Activated T-cell treated with anti-CD3 and anti-CD28 coated beads, Interleukin-2, amount 50 U/mL, for 4 hours (primary cell): ENCODE measurements at regions not wholly inside any gene's neighbourhood (a gene's known extent, or its start where the extent isn't known, plus 50 kb on each side); places are given as distances from the start of the nearest gene placed in this dataset.

Experiments
- ATAC-seq, 2 donors: fragments of 200-7000 bp; cut with Tn5 transposase; one replicate each; pipeline ENCODE4 v1.10.0; 2021
- DNase-seq: peaks from one replicate; pipeline ENCODE4 v3.0.0-alpha.2; 2020
- H3K27me3 Mint-ChIP-seq: one replicate; pipeline ENCODE4 v1.8.0; 2021; ENCODE audit warnings: low read depth, mixed read lengths
- H3K36me3 Mint-ChIP-seq: one replicate; pipeline ENCODE4 v1.8.0; 2022; ENCODE audit warnings: mixed read lengths; ENCODE audit not compliant: insufficient read depth
- H3K4me1 Mint-ChIP-seq: one replicate; pipeline ENCODE4 v1.8.0; 2021; ENCODE audit warnings: low read depth, mixed read lengths
- H3K4me3 Mint-ChIP-seq: one replicate; pipeline ENCODE4 v1.8.0; 2021; ENCODE audit warnings: mild to moderate bottlenecking, moderate library complexity, mixed read lengths
- H3K9me3 Mint-ChIP-seq: one replicate; pipeline ENCODE4 v1.8.0; 2021; ENCODE audit warnings: mixed read lengths

DNA sequence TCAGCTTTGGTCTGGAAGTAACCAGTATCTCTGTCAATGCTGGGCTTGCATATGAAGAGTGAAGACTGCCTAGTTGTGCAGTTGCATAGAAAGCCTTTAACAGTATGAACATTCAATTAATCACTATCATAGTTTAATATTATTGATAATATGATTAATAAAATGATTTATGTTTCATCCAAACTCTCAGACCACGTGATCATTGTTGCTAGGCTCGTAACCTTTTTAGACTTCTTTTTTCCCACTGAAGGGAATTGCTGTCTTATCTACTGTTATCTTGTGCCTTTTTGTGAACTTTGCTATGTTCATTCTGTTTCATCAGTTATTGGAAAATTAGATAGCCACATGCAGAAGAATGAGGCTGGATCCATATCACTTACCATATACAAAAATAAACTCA, 536.4 kb upstream of the NOVA1 start:
- no peak overlapping the region for H3K4me3 Mint-ChIP-seq
- ATAC-seq: no peak
- no peak for DNase-seq
- H3K4me1 Mint-ChIP-seq: no peaks in the 10 kb centered on the region
- H3K27me3 Mint-ChIP-seq: no peaks in the 10 kb centered on the region
- H3K9me3 Mint-ChIP-seq: peaks cover 17% of the 10 kb centered on the region
- no peaks in the 10 kb centered on the region for H3K36me3 Mint-ChIP-seq

- Mint-ChIP-seq H3K9me3 (peaks cover 32% of the 10 kb centered on the region), H3K36me3 (no peaks in the 10 kb centered on the region), H3K27me3 (no peaks in the 10 kb centered on the region), H3K4me3 (no peak overlapping the region), H3K4me1 (no peaks in the 10 kb centered on the region)
- ATAC-seq: no peak
- DNase-seq: no peak
Measured at GRCh38 chr14:27145170-27145569, 547.3 kb upstream of the NOVA1 start.

DNA sequence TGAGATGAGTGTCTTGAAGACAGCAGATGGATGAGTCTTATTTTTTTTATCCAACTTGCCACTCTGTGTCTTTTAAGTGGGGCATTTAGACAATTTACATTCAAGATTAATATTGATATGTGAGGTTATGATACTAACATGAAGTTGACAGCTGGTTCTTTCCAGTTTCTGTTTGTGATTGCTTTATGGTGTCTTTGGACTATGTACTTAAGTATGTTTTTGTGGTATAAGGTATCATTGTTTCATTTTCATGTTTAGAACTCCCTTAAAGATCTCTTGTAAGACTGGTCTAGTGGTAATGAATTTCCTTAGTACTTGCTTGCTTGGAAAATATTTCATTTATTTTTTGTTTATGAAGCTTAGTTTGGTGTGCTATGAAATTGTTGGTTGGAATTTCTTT, 550.3 kb upstream of the NOVA1 start:
- no peak for ATAC-seq
- DNase-seq: no peak
- peaks cover 39% of the 10 kb centered on the region for H3K9me3 Mint-ChIP-seq
- H3K4me3 Mint-ChIP-seq: no peak overlapping the region
- H3K27me3 Mint-ChIP-seq: no peaks in the 10 kb centered on the region
- no peaks in the 10 kb centered on the region for H3K36me3 Mint-ChIP-seq
- H3K4me1 Mint-ChIP-seq: no peaks in the 10 kb centered on the region

DNA sequence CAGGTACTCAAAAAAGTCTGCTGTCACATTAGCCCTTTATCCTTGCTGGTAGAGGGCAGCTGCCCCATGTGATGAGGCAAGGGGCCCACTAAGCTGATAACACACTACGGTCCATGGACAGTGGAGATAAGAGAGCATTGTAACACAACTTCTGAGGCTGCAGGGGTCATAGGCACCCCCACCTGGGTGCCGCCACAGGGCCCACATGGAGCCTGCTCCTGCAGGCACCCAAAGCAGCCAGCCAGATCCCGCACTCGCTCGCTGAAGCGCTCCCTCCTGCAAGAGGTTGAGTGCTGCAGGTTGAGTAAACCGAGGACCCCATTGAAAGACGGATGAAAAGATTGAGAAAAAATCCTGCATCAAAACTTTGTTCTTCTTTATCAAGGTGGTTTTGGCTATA, 566.3 kb upstream of the NOVA1 start:
- Mint-ChIP-seq H3K4me1 (no peaks in the 10 kb centered on the region), H3K9me3 (peaks cover 11% of the 10 kb centered on the region), H3K4me3 (no peak overlapping the region), H3K27me3 (no peaks in the 10 kb centered on the region), H3K36me3 (no peaks in the 10 kb centered on the region)
- no peak for ATAC-seq
- no peak for DNase-seq

DNA sequence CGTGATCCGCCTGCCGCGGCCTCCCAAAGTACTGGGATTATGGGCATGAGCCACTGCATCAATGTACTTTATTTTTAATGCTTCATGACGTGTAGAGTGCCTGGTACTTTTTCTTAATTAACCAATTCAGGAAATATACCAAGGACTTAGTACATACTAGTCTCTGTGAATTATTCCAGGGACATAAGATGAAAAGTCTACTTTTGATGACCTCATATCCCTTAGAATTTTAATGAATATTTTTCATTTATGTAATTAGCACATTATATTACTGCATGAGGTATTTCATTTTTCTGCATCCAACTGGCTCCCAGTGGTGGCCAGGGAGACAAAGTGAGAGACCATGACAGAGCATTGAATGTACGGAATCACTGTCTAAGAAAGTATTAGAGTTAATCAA, 577.7 kb upstream of the NOVA1 start:
- Mint-ChIP-seq H3K9me3 (peaks cover 19% of the 10 kb centered on the region), H3K36me3 (no peaks in the 10 kb centered on the region), H3K4me1 (no peaks in the 10 kb centered on the region), H3K4me3 (no peak overlapping the region), H3K27me3 (no peaks in the 10 kb centered on the region)
- no peak for ATAC-seq
- no peak for DNase-seq

- no peaks in the 10 kb centered on the region for H3K4me1 Mint-ChIP-seq
- H3K27me3 Mint-ChIP-seq: no peaks in the 10 kb centered on the region
- ATAC-seq (no peak), DNase-seq (no peak)
- peaks cover 19% of the 10 kb centered on the region for H3K9me3 Mint-ChIP-seq
- no peaks in the 10 kb centered on the region for H3K36me3 Mint-ChIP-seq
- no peak overlapping the region for H3K4me3 Mint-ChIP-seq
Measured at GRCh38 chr14:27181333-27181732, 583.5 kb upstream of the NOVA1 start.

DNA sequence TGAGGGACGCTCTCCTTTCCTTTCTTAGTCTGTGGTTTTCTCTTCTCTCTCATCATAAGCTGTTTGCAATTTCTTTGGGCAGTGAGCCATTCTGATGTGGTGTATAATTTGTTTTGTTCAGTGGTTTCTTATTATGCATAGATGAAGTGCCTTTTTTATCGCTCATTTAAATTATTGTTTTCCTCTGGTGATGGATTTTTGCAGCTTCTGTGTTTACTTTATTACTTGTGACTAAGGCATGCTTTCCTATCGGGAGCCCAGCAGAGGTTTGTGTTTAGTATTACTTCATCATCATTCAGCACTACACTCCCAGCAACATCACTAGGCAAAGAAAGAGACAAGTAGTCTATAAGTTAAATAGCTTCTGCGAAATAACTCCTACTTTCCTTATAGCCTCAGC, 586.6 kb upstream of the NOVA1 start:
- no peaks in the 10 kb centered on the region for H3K36me3 Mint-ChIP-seq
- no peak overlapping the region for H3K4me3 Mint-ChIP-seq
- DNase-seq: no peak
- ATAC-seq: no peak
- H3K4me1 Mint-ChIP-seq: no peaks in the 10 kb centered on the region
- peaks cover 16% of the 10 kb centered on the region for H3K9me3 Mint-ChIP-seq
- H3K27me3 Mint-ChIP-seq: no peaks in the 10 kb centered on the region

- H3K36me3 Mint-ChIP-seq: no peaks in the 10 kb centered on the region
- H3K4me1 Mint-ChIP-seq: no peaks in the 10 kb centered on the region
- DNase-seq (no peak), ATAC-seq (no peak)
- H3K9me3 Mint-ChIP-seq: peaks cover 15% of the 10 kb centered on the region
- H3K4me3 Mint-ChIP-seq: no peak overlapping the region
- H3K27me3 Mint-ChIP-seq: no peaks in the 10 kb centered on the region
Measured at GRCh38 chr14:27186048-27186447, 588.2 kb upstream of the NOVA1 start.

- peaks cover 10% of the 10 kb centered on the region for H3K9me3 Mint-ChIP-seq
- no peak for DNase-seq
- no peaks in the 10 kb centered on the region for H3K4me1 Mint-ChIP-seq
- H3K36me3 Mint-ChIP-seq: no peaks in the 10 kb centered on the region
- no peak for ATAC-seq
- no peaks in the 10 kb centered on the region for H3K27me3 Mint-ChIP-seq
- no peak overlapping the region for H3K4me3 Mint-ChIP-seq
Measured at GRCh38 chr14:27187136-27187535, 589.3 kb upstream of the NOVA1 start.

DNA sequence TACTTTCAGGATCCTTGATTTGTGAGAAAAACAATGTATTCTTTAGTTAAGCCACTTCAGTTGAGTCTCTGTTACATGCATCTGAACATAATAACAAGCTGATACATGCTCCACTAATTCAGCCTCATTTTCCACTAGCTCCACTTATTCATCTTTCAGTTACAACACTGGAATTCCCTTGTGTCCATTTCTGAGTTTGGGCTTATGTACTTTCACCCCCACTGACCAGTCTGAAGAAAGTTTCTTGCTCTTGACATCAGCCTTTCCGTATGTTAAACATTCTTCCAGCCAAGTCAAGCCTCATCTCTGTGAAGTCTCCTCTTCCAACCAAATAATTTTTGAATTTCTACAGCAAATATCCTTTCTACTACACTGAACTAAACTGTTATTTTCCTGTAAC, 592.5 kb upstream of the NOVA1 start:
- ATAC-seq (no peak), DNase-seq (no peak)
- Mint-ChIP-seq H3K9me3 (peaks cover 9% of the 10 kb centered on the region), H3K4me3 (no peak overlapping the region), H3K4me1 (no peaks in the 10 kb centered on the region), H3K27me3 (no peaks in the 10 kb centered on the region), H3K36me3 (no peaks in the 10 kb centered on the region)

DNA sequence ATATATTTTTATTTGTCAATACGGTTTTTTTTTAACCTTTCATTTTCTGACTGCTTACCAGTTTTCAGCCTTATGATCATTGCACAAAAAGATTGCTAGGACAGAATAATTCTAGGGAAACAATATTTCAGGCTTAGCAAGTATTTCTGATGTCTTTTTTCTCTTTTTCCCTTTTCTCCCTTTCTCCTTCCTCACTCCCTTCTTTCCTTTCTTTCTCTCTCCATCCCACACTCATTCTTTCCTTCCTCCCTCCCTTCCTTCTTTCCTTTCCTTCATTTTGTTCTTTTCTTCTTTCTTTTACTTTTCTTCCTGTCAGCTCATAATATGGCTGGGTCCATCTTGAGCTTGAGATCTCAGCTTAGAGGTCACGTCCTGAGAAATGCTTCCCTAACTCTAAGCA, 601.4 kb upstream of the NOVA1 start:
- ATAC-seq: no peak
- Mint-ChIP-seq H3K4me3 (no peak overlapping the region), H3K27me3 (no peaks in the 10 kb centered on the region), H3K9me3 (peaks cover 10% of the 10 kb centered on the region), H3K4me1 (no peaks in the 10 kb centered on the region), H3K36me3 (no peaks in the 10 kb centered on the region)
- DNase-seq: no peak

GRCh38 chr14:27205036-27205435, 607.2 kb upstream of the NOVA1 start:
- no peaks in the 10 kb centered on the region for H3K4me1 Mint-ChIP-seq
- no peaks in the 10 kb centered on the region for H3K27me3 Mint-ChIP-seq
- peaks cover 17% of the 10 kb centered on the region for H3K9me3 Mint-ChIP-seq
- H3K4me3 Mint-ChIP-seq: no peak overlapping the region
- no peak for DNase-seq
- H3K36me3 Mint-ChIP-seq: no peaks in the 10 kb centered on the region
- no peak for ATAC-seq

DNA sequence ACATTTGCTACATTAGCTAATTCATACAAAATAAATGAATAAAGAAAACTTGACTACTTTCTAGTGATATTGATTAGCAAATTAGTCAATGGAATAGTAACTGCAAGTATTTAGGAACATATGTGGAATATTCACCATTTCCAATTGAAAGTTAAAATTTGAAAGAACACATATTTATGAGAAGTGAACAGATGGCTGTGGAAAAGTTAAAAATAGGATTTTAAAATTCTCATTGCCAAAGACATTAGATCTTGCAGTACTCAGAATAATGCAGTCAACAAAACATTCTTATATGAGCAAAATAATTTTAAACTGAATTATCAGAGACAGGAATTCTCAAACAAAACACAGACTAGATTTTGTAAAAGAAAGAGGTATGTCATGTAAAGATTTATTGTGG, 613.9 kb upstream of the NOVA1 start:
- ATAC-seq (no peak), DNase-seq (no peak)
- H3K4me1 Mint-ChIP-seq: no peaks in the 10 kb centered on the region
- no peak overlapping the region for H3K4me3 Mint-ChIP-seq
- no peaks in the 10 kb centered on the region for H3K27me3 Mint-ChIP-seq
- peaks cover 26% of the 10 kb centered on the region for H3K9me3 Mint-ChIP-seq
- no peaks in the 10 kb centered on the region for H3K36me3 Mint-ChIP-seq

DNA sequence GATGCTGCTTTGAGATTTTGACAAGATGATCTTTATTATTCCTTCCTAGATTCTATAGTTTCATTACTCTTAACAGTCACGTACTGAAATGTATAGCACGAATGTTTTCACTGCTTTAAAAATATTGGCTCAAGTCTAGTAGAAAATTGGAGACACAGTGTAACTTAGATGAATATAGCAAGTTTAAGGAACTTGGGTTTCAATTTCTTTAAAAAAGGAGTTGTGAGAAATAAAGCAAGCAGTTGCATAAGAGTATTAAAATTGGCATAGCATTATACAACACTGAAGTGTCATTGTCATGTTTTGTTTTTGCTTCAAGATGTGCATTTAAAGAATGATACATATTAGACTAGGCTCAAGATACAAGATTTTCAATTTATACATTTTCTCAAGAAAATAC, 624.8 kb upstream of the NOVA1 start:
- DNase-seq: no peak
- Mint-ChIP-seq H3K9me3 (peaks cover 32% of the 10 kb centered on the region), H3K27me3 (no peaks in the 10 kb centered on the region), H3K4me3 (no peak overlapping the region), H3K36me3 (no peaks in the 10 kb centered on the region), H3K4me1 (no peaks in the 10 kb centered on the region)
- ATAC-seq: no peak

DNA sequence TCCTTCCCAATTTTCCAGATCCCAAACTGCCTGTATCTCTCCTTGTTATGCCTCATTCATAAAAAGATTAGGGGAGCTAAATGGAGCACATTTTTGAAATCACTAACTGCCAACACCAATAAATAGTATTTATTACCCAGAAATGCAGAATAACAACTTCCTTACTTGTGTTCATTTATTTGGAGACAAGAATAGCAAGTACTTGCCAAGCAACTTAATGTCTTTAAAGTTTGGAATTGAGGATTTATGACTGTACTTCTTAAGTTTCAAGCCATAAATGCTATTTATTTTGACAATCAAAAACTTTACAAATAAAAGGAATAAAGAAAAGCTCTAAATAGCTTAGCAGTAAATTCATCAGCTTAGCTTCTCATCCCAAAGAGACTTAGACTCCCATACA, 626.1 kb upstream of the NOVA1 start:
- Mint-ChIP-seq H3K4me1 (no peaks in the 10 kb centered on the region), H3K4me3 (no peak overlapping the region), H3K9me3 (peaks cover 25% of the 10 kb centered on the region), H3K36me3 (no peaks in the 10 kb centered on the region), H3K27me3 (no peaks in the 10 kb centered on the region)
- no peak for ATAC-seq
- no peak for DNase-seq

DNA sequence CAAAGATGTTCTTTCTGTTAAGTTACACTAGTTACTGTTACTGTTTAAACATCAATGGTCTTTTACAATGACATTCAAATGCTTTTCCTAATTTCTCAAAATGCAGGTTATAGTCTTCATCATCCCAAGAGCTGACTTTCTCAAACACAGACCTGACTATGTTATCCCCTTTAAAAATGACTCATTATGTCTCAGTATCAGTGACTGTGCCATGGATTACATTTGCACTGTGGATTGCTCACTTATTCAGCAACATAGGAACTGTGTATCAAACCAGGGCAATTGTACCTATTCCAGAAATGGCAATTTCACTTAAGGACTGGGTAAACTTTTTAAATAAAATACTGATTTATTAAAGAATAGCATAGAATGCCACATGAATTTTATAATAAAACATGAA, 630.2 kb upstream of the NOVA1 start:
- no peaks in the 10 kb centered on the region for H3K4me1 Mint-ChIP-seq
- H3K4me3 Mint-ChIP-seq: no peak overlapping the region
- no peak for DNase-seq
- peaks cover 25% of the 10 kb centered on the region for H3K9me3 Mint-ChIP-seq
- no peaks in the 10 kb centered on the region for H3K27me3 Mint-ChIP-seq
- no peak for ATAC-seq
- no peaks in the 10 kb centered on the region for H3K36me3 Mint-ChIP-seq
